ENCODE measurements at regions not wholly inside any gene's neighbourhood (a gene's known extent, or its start where the extent isn't known, plus 50 kb on each side); places are given as distances from the start of the nearest gene placed in this dataset.

DNA sequence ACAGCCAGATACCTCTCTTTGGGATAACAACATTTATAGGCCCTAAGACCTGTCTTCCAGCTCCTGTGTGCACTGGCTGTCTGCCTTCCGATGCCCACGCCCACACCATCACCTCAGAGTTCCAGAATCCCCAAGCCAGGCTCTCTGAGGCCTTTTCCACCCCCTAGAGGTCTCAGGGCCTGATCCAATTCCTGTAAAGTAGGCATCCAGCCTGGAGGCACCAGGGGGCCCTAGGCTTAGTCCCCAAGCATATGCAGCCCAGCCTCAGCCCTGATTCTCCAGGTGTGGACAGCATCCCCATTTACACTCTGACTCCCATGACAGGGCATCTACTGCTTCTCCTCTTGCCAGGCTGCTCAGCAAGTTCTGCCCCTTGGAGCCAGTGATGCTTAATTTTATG is 72.7 kb upstream of the CORO2B start:
- Mint-ChIP-seq H3K9me3 (ENCODE audit: low read depth) (no peaks in the 10 kb centered on the region), H3K27me3 (ENCODE audit: low read depth) (no peaks in the 10 kb centered on the region), H3K36me3 (ENCODE audit: low read depth) (no peaks in the 10 kb centered on the region), H3K4me3 (ENCODE audit: unreplicated experiment) (no peak overlapping the region), H3K4me1 (ENCODE audit: low read depth) (peaks cover 59% of the 10 kb centered on the region), H3K27ac (ENCODE audit: unreplicated experiment) (no peak overlapping the region)
- TF ChIP-seq, protein P1, sequence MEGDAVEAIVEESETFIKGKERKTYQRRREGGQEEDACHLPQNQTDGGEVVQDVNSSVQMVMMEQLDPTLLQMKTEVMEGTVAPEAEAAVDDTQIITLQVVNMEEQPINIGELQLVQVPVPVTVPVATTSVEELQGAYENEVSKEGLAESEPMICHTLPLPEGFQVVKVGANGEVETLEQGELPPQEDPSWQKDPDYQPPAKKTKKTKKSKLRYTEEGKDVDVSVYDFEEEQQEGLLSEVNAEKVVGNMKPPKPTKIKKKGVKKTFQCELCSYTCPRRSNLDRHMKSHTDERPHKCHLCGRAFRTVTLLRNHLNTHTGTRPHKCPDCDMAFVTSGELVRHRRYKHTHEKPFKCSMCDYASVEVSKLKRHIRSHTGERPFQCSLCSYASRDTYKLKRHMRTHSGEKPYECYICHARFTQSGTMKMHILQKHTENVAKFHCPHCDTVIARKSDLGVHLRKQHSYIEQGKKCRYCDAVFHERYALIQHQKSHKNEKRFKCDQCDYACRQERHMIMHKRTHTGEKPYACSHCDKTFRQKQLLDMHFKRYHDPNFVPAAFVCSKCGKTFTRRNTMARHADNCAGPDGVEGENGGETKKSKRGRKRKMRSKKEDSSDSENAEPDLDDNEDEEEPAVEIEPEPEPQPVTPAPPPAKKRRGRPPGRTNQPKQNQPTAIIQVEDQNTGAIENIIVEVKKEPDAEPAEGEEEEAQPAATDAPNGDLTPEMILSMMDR (IDR thresholded peaks at IDR 0.05) = no peak
- no peak for DNase-seq (ENCODE audit: low spot score)

GRCh38 chr15:68507447-68507846 is 71.3 kb upstream of the CORO2B start:
- TF ChIP-seq, protein P1 (IDR thresholded peaks at IDR 0.05) = no peak
- Mint-ChIP-seq H3K36me3 (ENCODE audit: low read depth) (no peaks in the 10 kb centered on the region), H3K27me3 (ENCODE audit: low read depth) (no peaks in the 10 kb centered on the region), H3K4me3 (ENCODE audit: unreplicated experiment) (no peak overlapping the region), H3K27ac (ENCODE audit: unreplicated experiment) (no peak overlapping the region), H3K4me1 (ENCODE audit: low read depth) (peaks cover 60% of the 10 kb centered on the region), H3K9me3 (ENCODE audit: low read depth) (no peaks in the 10 kb centered on the region)
- DNase-seq (ENCODE audit: low spot score) = no peak

- Mint-ChIP-seq H3K4me1 (ENCODE audit: low read depth) (peaks cover 66% of the 10 kb centered on the region), H3K27ac (ENCODE audit: unreplicated experiment) (no peak overlapping the region), H3K36me3 (ENCODE audit: low read depth) (peaks cover under 1% of the 10 kb centered on the region), H3K9me3 (ENCODE audit: low read depth) (peaks cover 3% of the 10 kb centered on the region), H3K4me3 (ENCODE audit: unreplicated experiment) (no peak overlapping the region), H3K27me3 (ENCODE audit: low read depth) (no peaks in the 10 kb centered on the region)
- TF ChIP-seq, protein P1 (IDR thresholded peaks at IDR 0.05) = no peak
- no peak for DNase-seq (ENCODE audit: low spot score)
Observed at GRCh38 chr15:68508485-68509189, 70.2 kb upstream of the CORO2B start.

DNA sequence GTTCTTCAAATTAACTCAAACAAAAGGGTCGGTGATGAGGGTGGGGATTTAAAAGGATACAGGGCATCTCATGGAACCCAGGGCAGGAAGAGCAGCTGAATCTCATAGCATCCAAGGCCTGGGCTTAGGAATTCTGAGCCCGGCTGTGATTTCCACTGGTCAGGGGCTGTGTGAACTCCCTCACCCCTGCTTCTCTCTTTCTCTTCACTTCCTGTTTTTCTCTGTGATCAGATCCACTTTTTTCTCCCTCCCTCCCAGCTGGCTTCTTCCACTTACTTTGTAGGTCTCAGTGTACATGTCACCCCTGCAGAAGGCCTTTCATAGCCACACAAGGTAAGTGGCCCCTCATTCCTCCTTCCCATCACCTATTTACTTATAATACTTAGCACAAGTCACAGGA is 68.2 kb upstream of the CORO2B start:
- Mint-ChIP-seq H3K4me3 (ENCODE audit: unreplicated experiment) (no peak overlapping the region), H3K4me1 (ENCODE audit: low read depth) (peaks cover 61% of the 10 kb centered on the region), H3K27ac (ENCODE audit: unreplicated experiment) (peak overlapping the region; percentile 96), H3K9me3 (ENCODE audit: low read depth) (peaks cover 4% of the 10 kb centered on the region), H3K27me3 (ENCODE audit: low read depth) (no peaks in the 10 kb centered on the region), H3K36me3 (ENCODE audit: low read depth) (peaks cover 6% of the 10 kb centered on the region)
- TF ChIP-seq, protein P1 (IDR thresholded peaks at IDR 0.05) = no peak
- DNase-seq (ENCODE audit: low spot score) = no peak

DNA sequence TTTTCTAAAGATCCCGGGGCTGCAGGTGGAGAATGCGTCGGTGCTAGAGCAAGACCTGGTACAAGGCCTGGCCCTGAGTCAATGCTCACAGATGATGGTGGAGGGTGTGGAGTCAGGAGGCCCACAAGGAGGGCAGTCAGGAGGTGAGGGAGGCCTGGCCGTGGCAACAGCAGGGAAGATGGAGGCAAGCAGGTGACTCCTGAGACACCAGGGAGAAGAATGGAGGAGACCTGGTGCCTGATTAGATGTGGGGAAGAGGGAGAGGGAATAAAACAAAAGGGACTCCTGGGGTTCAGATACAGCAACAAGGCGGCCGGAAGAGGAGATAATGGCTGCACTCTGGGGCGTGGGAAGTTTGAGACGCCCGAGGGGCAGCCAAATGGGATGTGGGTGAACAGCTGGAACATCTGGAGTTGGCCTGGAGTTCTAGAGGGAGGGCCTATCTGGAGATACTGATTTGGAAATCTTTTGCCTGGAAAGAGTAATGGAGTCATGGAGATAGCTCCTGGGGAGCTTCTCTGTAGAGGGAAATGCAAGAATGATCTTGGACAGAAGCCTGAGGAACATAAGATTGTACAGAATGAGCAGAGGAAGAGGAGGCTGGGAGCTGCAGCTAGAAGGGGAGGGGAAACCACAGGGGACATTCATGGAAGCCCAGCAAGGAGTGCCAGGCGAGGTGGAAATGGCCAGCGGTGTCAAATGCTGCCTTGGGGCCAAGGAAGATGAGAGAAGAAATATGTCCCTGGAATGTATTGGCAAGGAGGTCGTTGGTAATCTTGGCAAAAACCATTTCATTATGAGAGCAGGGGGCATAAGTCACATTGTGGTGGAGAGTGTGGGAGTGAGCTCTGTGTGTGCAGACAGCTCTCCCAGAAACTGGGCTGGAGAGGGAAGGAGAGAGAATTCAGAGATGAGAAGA is 67.5 kb upstream of the CORO2B start:
- no peaks in the 10 kb centered on the region for H3K27me3 Mint-ChIP-seq (ENCODE audit: low read depth)

More for the DNA sequence above, 67.5 kb upstream of the CORO2B start:
- peak overlapping the region; percentile 96 for H3K27ac Mint-ChIP-seq (ENCODE audit: unreplicated experiment)
- no peak for DNase-seq (ENCODE audit: low spot score)
- TF ChIP-seq, protein P1 (IDR thresholded peaks at IDR 0.05) = no peak
- peaks cover 11% of the 10 kb centered on the region for H3K36me3 Mint-ChIP-seq (ENCODE audit: low read depth)
- peak overlapping the region; percentile 78 for H3K4me3 Mint-ChIP-seq (ENCODE audit: unreplicated experiment)
- peaks cover 63% of the 10 kb centered on the region for H3K4me1 Mint-ChIP-seq (ENCODE audit: low read depth)
- H3K9me3 Mint-ChIP-seq (ENCODE audit: low read depth) = peaks cover 4% of the 10 kb centered on the region

All from chondrocyte (in vitro differentiated cells).